H9 (cell line): ENCODE measurements at regions not wholly inside any gene's neighbourhood (a gene's known extent, or its start where the extent isn't known, plus 50 kb on each side); places are given as distances from the start of the nearest gene placed in this dataset.

Experiments
- DNase-seq: peaks from one replicate; pipeline ENCODE4 v3.0.0-alpha.2; 2017
- H2AFZ ChIP-seq: one replicate; pipeline ENCODE4 v1.6.1; 2013; ENCODE audit warnings: mild to moderate bottlenecking, low read length, control low read depth, moderate library complexity
- H2AK5ac ChIP-seq: 2 replicates; pipeline ENCODE4 v1.6.1; 2013; ENCODE audit warnings: low read length, control low read depth, mixed read lengths; ENCODE audit not compliant: insufficient read length
- H2BK120ac ChIP-seq: one replicate; pipeline ENCODE4 v1.6.1; 2013; ENCODE audit warnings: low read depth, mild to moderate bottlenecking, low read length, control low read depth, inconsistent platforms; ENCODE audit not compliant: poor library complexity, severe bottlenecking
- H2BK12ac ChIP-seq: 2 replicates; pipeline ENCODE4 v1.6.1; 2013; ENCODE audit warnings: low read length, control low read depth, mixed read lengths, low read depth; ENCODE audit not compliant: insufficient read length
- H2BK15ac ChIP-seq: 2 replicates; pipeline ENCODE4 v1.6.1; 2013; ENCODE audit warnings: low read depth, low read length, control low read depth
- H2BK20ac ChIP-seq: one replicate; pipeline ENCODE4 v1.6.1; 2013; ENCODE audit warnings: low read depth, mild to moderate bottlenecking, low read length, control low read depth, inconsistent platforms; ENCODE audit not compliant: poor library complexity, severe bottlenecking
- H2BK5ac ChIP-seq: 2 replicates; pipeline ENCODE4 v1.6.1; 2013; ENCODE audit warnings: low read length, control low read depth, mixed read lengths; ENCODE audit not compliant: insufficient read length
- H3K14ac ChIP-seq: 2 replicates; pipeline ENCODE4 v1.6.1; 2013; ENCODE audit warnings: low read length, control low read depth; ENCODE audit not compliant: insufficient read depth
- H3K18ac ChIP-seq: 2 replicates; pipeline ENCODE4 v1.6.1; 2013; ENCODE audit warnings: low read depth, mild to moderate bottlenecking, mixed read lengths, low read length, control low read depth; ENCODE audit not compliant: insufficient read length
- H3K23ac ChIP-seq: 2 replicates; pipeline ENCODE4 v1.6.1; 2013; ENCODE audit warnings: low read length, control low read depth, mixed read lengths, low read depth; ENCODE audit not compliant: insufficient read length
- H3K23me2 ChIP-seq: 2 replicates; pipeline ENCODE4 v1.6.1; 2013; ENCODE audit warnings: low read depth, mild to moderate bottlenecking, mixed read lengths, low read length, control low read depth; ENCODE audit not compliant: insufficient read length, poor library complexity, severe bottlenecking
- H3K27ac ChIP-seq: 2 replicates; pipeline ENCODE4 v1.5.1; 2013; ENCODE audit warnings: low read length, control low read depth, mixed read lengths, low read depth; ENCODE audit not compliant: insufficient read length
- H3K27me3 ChIP-seq: 2 replicates; pipeline ENCODE4 v1.6.1; 2013; ENCODE audit warnings: low read length, control low read depth, inconsistent platforms; ENCODE audit not compliant: insufficient read depth
- H3K4ac ChIP-seq: 2 replicates; pipeline ENCODE4 v1.6.1; 2013; ENCODE audit warnings: low read depth, mild to moderate bottlenecking, control low read depth, inconsistent platforms, low read length, moderate library complexity
- H3K4me1 ChIP-seq: 2 replicates; pipeline ENCODE4 v1.6.1; 2013; ENCODE audit warnings: low read length, control low read depth, inconsistent platforms; ENCODE audit not compliant: insufficient read depth
- H3K4me2 ChIP-seq: 2 replicates; pipeline ENCODE4 v1.6.1; 2013; ENCODE audit warnings: low read length, control low read depth, mixed read lengths; ENCODE audit not compliant: insufficient read length, insufficient read depth
- H3K56ac ChIP-seq: 2 replicates; pipeline ENCODE4 v1.6.1; 2013; ENCODE audit warnings: low read depth, mild to moderate bottlenecking, mixed read lengths, low read length, control low read depth; ENCODE audit not compliant: insufficient read length
- H3K79me1 ChIP-seq: 2 replicates; pipeline ENCODE4 v1.6.1; 2013; ENCODE audit warnings: low read depth, mild to moderate bottlenecking, moderate library complexity, low read length, control low read depth, inconsistent platforms; ENCODE audit not compliant: insufficient read depth, poor library complexity, severe bottlenecking
- H3K79me2 ChIP-seq: 2 replicates; pipeline ENCODE4 v1.6.1; 2013; ENCODE audit warnings: low read length, control low read depth, inconsistent platforms; ENCODE audit not compliant: insufficient read depth
- H3K9ac ChIP-seq: 2 replicates; pipeline ENCODE4 v1.6.1; 2013; ENCODE audit warnings: low read length, control low read depth, mixed read lengths; ENCODE audit not compliant: insufficient read length; ENCODE audit errors: extremely low read depth
- H3K9me3 ChIP-seq: one replicate; pipeline ENCODE4 v1.6.1; 2013; ENCODE audit warnings: low read depth, low read length, inconsistent platforms; ENCODE audit not compliant: control insufficient read depth
- H3T11ph ChIP-seq: one replicate; pipeline ENCODE4 v1.6.1; 2013; ENCODE audit warnings: mild to moderate bottlenecking, low read length, control low read depth, inconsistent platforms
- H4K20me1 ChIP-seq: one replicate; pipeline ENCODE4 v1.6.1; 2013; ENCODE audit not compliant: control insufficient read depth, insufficient read length, insufficient read depth
- H4K5ac ChIP-seq: 2 replicates; pipeline ENCODE4 v1.6.1; 2013; ENCODE audit warnings: low read depth, mild to moderate bottlenecking, mixed read lengths, low read length, control low read depth; ENCODE audit not compliant: insufficient read length
- H4K8ac ChIP-seq: replicated peaks from 2 replicates; pipeline ENCODE4 v1.6.1; 2013; ENCODE audit warnings: low read length, control low read depth, mixed read lengths, low read depth; ENCODE audit not compliant: insufficient read length
- H4K91ac ChIP-seq: 2 replicates; pipeline ENCODE4 v1.6.1; 2013; ENCODE audit warnings: low read depth, mild to moderate bottlenecking, moderate library complexity, mixed read lengths, low read length, control low read depth; ENCODE audit not compliant: insufficient read length
- H3K27ac Mint-ChIP-seq, 3 experiments: 2 replicates in 2 of 3; 3 replicates in 1 of 3; pipeline ENCODE4 v1.8.0; 2020 to 2021; ENCODE audit warnings: mixed read lengths in 3 of 3, mild to moderate bottlenecking in 1 of 3, moderate library complexity in 1 of 3
- H3K27me3 Mint-ChIP-seq: 2 replicates; pipeline ENCODE4 v1.8.0; 2021; ENCODE audit warnings: low read depth, mild to moderate bottlenecking, moderate library complexity, mixed read lengths
- H3K36me3 Mint-ChIP-seq, 3 experiments: 2 replicates in 2 of 3; 3 replicates in 1 of 3; pipeline ENCODE4 v1.8.0; 2020 to 2021; ENCODE audit warnings: low read depth in 3 of 3, mixed read lengths in 3 of 3; ENCODE audit not compliant: insufficient read depth in 1 of 3
- H3K4me1 Mint-ChIP-seq, 2 experiments: 2 replicates each; pipeline ENCODE4 v1.8.0; 2020; ENCODE audit warnings: mixed read lengths in 2 of 2
- H3K4me3 Mint-ChIP-seq, 2 experiments: 2 replicates in 1 of 2; 3 replicates in 1 of 2; pipeline ENCODE4 v1.8.0; 2020 to 2021; ENCODE audit warnings: mild to moderate bottlenecking in 2 of 2, mixed read lengths in 2 of 2, moderate library complexity in 1 of 2
- H3K9me3 Mint-ChIP-seq, 2 experiments: 2 replicates in 1 of 2; 3 replicates in 1 of 2; pipeline ENCODE4 v1.8.0; 2020; ENCODE audit warnings: mild to moderate bottlenecking in 2 of 2, mixed read lengths in 2 of 2, moderate library complexity in 1 of 2
- CTCF ChIP-seq: fragments of 200-600 bp; sonication (generic); conservative IDR thresholded peaks from 3 replicates; pipeline ENCODE4 v1.8.0; 2021; ENCODE audit warnings: antibody characterized with exemption, mild to moderate bottlenecking
- WGBS: extraction: QIAGEN DNeasy Blood & Tissue Kit; methylation state at CpG from one replicate; pipeline ENCODE4 v1.1.7; 2013; ENCODE audit warnings: missing lambda C conversion rate, low lambda C conversion rate, mixed read lengths; ENCODE audit not compliant: insufficient read length; ENCODE audit errors: extremely low coverage; 5-methylcytosine and 5-hydroxymethylcytosine counted together

GRCh38 chr10:21191512-21191911, 294.4 kb upstream of the NEBL start:
- no peak overlapping the region for H2BK12ac ChIP-seq
- H2BK120ac ChIP-seq: no peak overlapping the region
- no peaks in the 10 kb centered on the region for H3K9me3 ChIP-seq
- no peak overlapping the region for H3T11ph ChIP-seq
- no peak overlapping the region for H3K4me2 ChIP-seq
- Mint-ChIP-seq H3K9me3 (peaks cover 5 to 9% of the 10 kb centered on the region in 2 experiments), H3K4me3 (no peak overlapping the region), H3K27ac (no peak overlapping the region), H3K27me3 (no peaks in the 10 kb centered on the region), H3K4me1 (peaks cover 0 to 2% of the 10 kb centered on the region in 2 experiments; a peak in 1 of 4 replicates), H3K36me3 (peaks cover 4 to 13% (median 10%) of the 10 kb centered on the region in 3 experiments)
- no peak overlapping the region for H3K23ac ChIP-seq
- no peak overlapping the region for H3K18ac ChIP-seq
- no peak overlapping the region for H2AFZ ChIP-seq
- no peak for DNase-seq
- no peak overlapping the region for H2BK5ac ChIP-seq
- no peaks in the 10 kb centered on the region for H3K23me2 ChIP-seq
- H4K91ac ChIP-seq: no peak overlapping the region
- TF ChIP-seq CTCF: no peak
- no peak overlapping the region for H4K8ac ChIP-seq
- H2BK15ac ChIP-seq: no peak overlapping the region
- no peak overlapping the region for H3K27ac ChIP-seq
- H2BK20ac ChIP-seq: no peak overlapping the region
- H3K4ac ChIP-seq: no peak overlapping the region
- no peaks in the 10 kb centered on the region for H3K27me3 ChIP-seq
- no peak overlapping the region for H3K9ac ChIP-seq
- no peaks in the 10 kb centered on the region for H4K20me1 ChIP-seq
- H3K79me2 ChIP-seq: no peaks in the 10 kb centered on the region
- H3K14ac ChIP-seq: no peak overlapping the region
- no peak overlapping the region for H3K56ac ChIP-seq
- H2AK5ac ChIP-seq: no peak overlapping the region
- H4K5ac ChIP-seq: no peak overlapping the region
- no peaks in the 10 kb centered on the region for H3K4me1 ChIP-seq
- no CpG with 5 or more reads among the region's 2 CpGs for WGBS
- no peaks in the 10 kb centered on the region for H3K79me1 ChIP-seq
